ENCODE measurements at regions not wholly inside any gene's neighbourhood (a gene's known extent, or its start where the extent isn't known, plus 50 kb on each side); places are given as distances from the start of the nearest gene placed in this dataset.
A peak's percentile ranks its signal among the peaks of the same experiment; 100 is the strongest.

GRCh38 chr15:31215490-31216214, 111.0 kb upstream of the KLF13 start:
- H3K9me3 Mint-ChIP-seq, result peaks cover 11% of the 10 kb centered on the region
- peak overlapping the region; percentile 58 for H3K4me3 Mint-ChIP-seq
- TF ChIP-seq HMGXB4 (CRISPR knock-in tag; IDR thresholded peaks at IDR 0.05), result peak; percentile 65; the same call in 1 of the 2 replicates
- peak; percentile 72 for TF ChIP-seq ARID4B (CRISPR knock-in tag; IDR thresholded peaks at IDR 0.05; ENCODE audit: borderline replicate concordance)
- peak; percentile 69 for TF ChIP-seq CTCF (IDR thresholded peaks at IDR 0.05)
- 0 out of 2 replicates have a peak, but pooled peaks have one; percentile 50 for TF ChIP-seq STAT6 (CRISPR knock-in tag; conservative IDR thresholded peaks at IDR 0.05; ENCODE audit: low read depth)
- TF ChIP-seq E2F5 (CRISPR knock-in tag; IDR thresholded peaks at IDR 0.05), result no peak
- 0 out of 2 replicates have a peak, but pooled peaks have one; percentile 16 for TF ChIP-seq ZNF423 (CRISPR knock-in tag; IDR thresholded peaks at IDR 0.05)
- no peak for TF ChIP-seq SOX15 (CRISPR knock-in tag; IDR thresholded peaks at IDR 0.05)
- 0 out of 2 replicates have a peak, but pooled peaks have one; percentile 20 for TF ChIP-seq SP1 (CRISPR knock-in tag; conservative IDR thresholded peaks at IDR 0.05)
- 0 out of 2 replicates have a peak, but pooled peaks have one; percentile 46 for TF ChIP-seq TEAD1 (CRISPR knock-in tag; IDR thresholded peaks at IDR 0.05)
- TF ChIP-seq E2F4 (CRISPR knock-in tag; IDR thresholded peaks at IDR 0.05; ENCODE audit: borderline replicate concordance, low read depth), result no peak
- TF ChIP-seq MAX (CRISPR knock-in tag; IDR thresholded peaks at IDR 0.05), result peak; percentile 67; the same call in 1 of the 2 replicates
- no peak for TF ChIP-seq ZNF121 (CRISPR knock-in tag; IDR thresholded peaks at IDR 0.05)
- TF ChIP-seq NR3C1 (CRISPR knock-in tag; conservative IDR thresholded peaks at IDR 0.05; ENCODE audit: low read depth), result no peak
- ChIA-PET POLR2A (interaction anchor here (0.5 to 1.1 kb wide), 2 partner anchors 224 to 227 kb away, joined by 3 read pairs; partner anchors contain the start of gene MTMR10), CTCF (interaction anchor here (0.6 to 3.8 kb wide), 16 partner anchors 10 to 356 kb away, joined by 3 to 32 read pairs (median 6); partner anchors contain the start of gene KLF13)
- H3K36me3 Mint-ChIP-seq, result peaks cover 8% of the 10 kb centered on the region; the same call in 1 of the 2 replicates
- ATAC-seq (peak; percentile 76), DNase-seq (ENCODE audit: low spot score) (peak; percentile 87)
- H3K27me3 Mint-ChIP-seq (ENCODE audit: low read depth), result peaks cover 6% of the 10 kb centered on the region
- H3K27ac Mint-ChIP-seq, result no peak overlapping the region
- peaks cover 12% of the 10 kb centered on the region for H3K4me1 Mint-ChIP-seq

Data from WTC11 (cell line).